Effector CD8-positive, alpha-beta T cell (primary cell): ENCODE measurements at regions not wholly inside any gene's neighbourhood (a gene's known extent, or its start where the extent isn't known, plus 50 kb on each side); places are given as distances from the start of the nearest gene placed in this dataset.

Experiments used
- DNase-seq: peaks from one replicate; lab custom pipeline; 2025; lab: John Stamatoyannopoulos, UW

GRCh38 chr3:194769020-194769643 is 83.4 kb downstream of the FAM43A start:
- DNase-seq: peak; percentile 91

- DNase-seq: no peak
Observed at GRCh38 chr3:194772241-194773000, 86.7 kb downstream of the FAM43A start.

- no peak for DNase-seq
Observed at GRCh38 chr3:194773216-194773615, 87.5 kb downstream of the FAM43A start.

GRCh38 chr3:194773771-194774455 is 88.2 kb downstream of the FAM43A start:
- no peak for DNase-seq

GRCh38 chr3:194775266-194775665 is 89.6 kb downstream of the FAM43A start:
- no peak for DNase-seq

- DNase-seq: no peak
Observed at GRCh38 chr3:194775731-194776130, 90.0 kb downstream of the FAM43A start.

- DNase-seq: no peak
Observed at GRCh38 chr3:194777729-194778128, 92.0 kb downstream of the FAM43A start.

GRCh38 chr3:194779729-194780224 is 94.1 kb downstream of the FAM43A start:
- no peak for DNase-seq

- no peak for DNase-seq
Observed at GRCh38 chr3:194780706-194781105, 95.0 kb downstream of the FAM43A start.

GRCh38 chr3:194781617-194782016 is 95.9 kb downstream of the FAM43A start:
- DNase-seq: no peak

- no peak for DNase-seq
Observed at GRCh38 chr3:194782698-194783404, 97.2 kb downstream of the FAM43A start.

GRCh38 chr3:194784361-194784760 is 98.7 kb downstream of the FAM43A start:
- DNase-seq: no peak

GRCh38 chr3:194785315-194785714 is 99.6 kb downstream of the FAM43A start:
- DNase-seq: no peak

GRCh38 chr3:194787072-194787471 is 101.4 kb downstream of the FAM43A start:
- no peak for DNase-seq

- DNase-seq: no peak
Observed at GRCh38 chr3:194787650-194788049, 102.0 kb downstream of the FAM43A start.

GRCh38 chr3:194792368-194792767 is 106.7 kb downstream of the FAM43A start:
- no peak for DNase-seq

- DNase-seq: no peak
Observed at GRCh38 chr3:194797555-194798250, 112.0 kb downstream of the FAM43A start.

GRCh38 chr3:194798486-194798885 is 112.8 kb downstream of the FAM43A start:
- DNase-seq: no peak

- DNase-seq: no peak
Observed at GRCh38 chr3:194800002-194800401, 114.3 kb downstream of the FAM43A start.

GRCh38 chr3:194801461-194802432 is 116.1 kb downstream of the FAM43A start:
- DNase-seq: no peak
